ENCODE measurements at regions not wholly inside any gene's neighbourhood (a gene's known extent, or its start where the extent isn't known, plus 50 kb on each side); places are given as distances from the start of the nearest gene placed in this dataset.

DNA sequence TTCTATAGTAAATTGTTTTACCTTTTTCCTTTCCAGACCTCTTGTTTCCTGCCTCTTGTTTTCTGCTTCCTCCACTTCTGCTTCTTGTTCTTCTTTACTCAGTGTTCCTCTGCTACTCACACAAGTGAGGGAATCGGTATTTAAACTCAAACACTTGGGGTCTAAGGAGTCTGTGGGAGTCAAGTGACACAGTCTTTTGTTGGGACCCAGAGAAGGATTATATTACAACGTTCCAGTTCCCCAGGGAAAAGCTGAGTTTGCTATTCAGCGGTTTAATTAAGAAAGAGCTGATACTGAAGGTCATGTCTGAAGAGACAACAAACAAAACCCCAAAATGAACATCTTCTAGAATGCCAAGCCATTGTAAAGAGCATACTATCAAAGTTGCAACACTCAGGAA lies 107.8 kb upstream of the CITED2 start:
- no peaks in the 10 kb centered on the region for H3K9me3 Mint-ChIP-seq (ENCODE audit: unreplicated experiment)
- H3K4me3 Mint-ChIP-seq (ENCODE audit: unreplicated experiment) = no peak overlapping the region
- no peak for DNase-seq
- TF ChIP-seq, protein P1, sequence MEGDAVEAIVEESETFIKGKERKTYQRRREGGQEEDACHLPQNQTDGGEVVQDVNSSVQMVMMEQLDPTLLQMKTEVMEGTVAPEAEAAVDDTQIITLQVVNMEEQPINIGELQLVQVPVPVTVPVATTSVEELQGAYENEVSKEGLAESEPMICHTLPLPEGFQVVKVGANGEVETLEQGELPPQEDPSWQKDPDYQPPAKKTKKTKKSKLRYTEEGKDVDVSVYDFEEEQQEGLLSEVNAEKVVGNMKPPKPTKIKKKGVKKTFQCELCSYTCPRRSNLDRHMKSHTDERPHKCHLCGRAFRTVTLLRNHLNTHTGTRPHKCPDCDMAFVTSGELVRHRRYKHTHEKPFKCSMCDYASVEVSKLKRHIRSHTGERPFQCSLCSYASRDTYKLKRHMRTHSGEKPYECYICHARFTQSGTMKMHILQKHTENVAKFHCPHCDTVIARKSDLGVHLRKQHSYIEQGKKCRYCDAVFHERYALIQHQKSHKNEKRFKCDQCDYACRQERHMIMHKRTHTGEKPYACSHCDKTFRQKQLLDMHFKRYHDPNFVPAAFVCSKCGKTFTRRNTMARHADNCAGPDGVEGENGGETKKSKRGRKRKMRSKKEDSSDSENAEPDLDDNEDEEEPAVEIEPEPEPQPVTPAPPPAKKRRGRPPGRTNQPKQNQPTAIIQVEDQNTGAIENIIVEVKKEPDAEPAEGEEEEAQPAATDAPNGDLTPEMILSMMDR (IDR thresholded peaks at IDR 0.05; ENCODE audit: partially characterized antibody, unreplicated experiment) = no peak
- H3K4me1 Mint-ChIP-seq (ENCODE audit: low read depth, unreplicated experiment) = peaks cover 14% of the 10 kb centered on the region
- no peaks in the 10 kb centered on the region for H3K36me3 Mint-ChIP-seq (ENCODE audit: unreplicated experiment)
- peak overlapping the region; percentile 7 for H3K27ac Mint-ChIP-seq (ENCODE audit: unreplicated experiment)
- H3K27me3 Mint-ChIP-seq (ENCODE audit: unreplicated experiment) = peaks cover 2% of the 10 kb centered on the region

DNA sequence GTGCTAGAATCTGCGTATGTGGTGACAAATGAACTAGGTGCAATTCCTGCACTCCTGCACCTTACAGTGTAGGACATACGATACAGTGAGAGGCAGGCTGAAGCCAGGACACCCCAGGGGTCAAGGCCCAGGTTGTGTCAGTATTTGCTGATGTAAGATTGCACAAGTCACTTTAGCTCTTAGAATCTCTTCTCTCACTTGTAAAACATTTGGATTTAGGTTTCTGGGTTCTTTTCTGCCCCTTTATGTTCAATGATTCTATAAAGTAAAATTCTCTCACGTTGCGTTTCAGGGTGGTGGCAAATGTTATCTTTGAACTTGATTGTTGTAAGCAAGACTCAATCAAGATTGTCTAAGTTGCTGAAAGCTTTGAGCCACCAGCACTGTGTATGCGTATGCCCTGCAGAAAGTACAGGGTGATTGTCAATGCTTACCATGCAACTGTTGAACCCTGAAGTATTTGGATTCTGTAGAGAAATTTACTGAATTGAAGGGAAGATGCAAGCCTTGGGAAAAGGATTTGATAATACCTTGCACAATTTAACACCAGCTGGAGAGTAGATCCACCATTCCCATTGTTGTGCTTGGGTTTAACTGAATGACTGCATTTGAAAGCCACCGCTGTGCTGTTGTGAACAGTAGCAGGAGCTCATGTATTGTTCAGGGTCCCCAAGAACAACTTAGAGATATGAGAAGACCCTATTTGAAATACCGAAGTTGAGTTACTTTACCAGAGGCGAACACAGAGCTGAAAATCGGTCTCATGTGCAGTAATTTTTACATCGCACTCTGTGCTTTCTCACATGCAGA lies 106.1 kb upstream of the CITED2 start:
- peaks cover 2% of the 10 kb centered on the region for H3K27me3 Mint-ChIP-seq (ENCODE audit: unreplicated experiment)
- H3K36me3 Mint-ChIP-seq (ENCODE audit: unreplicated experiment) = no peaks in the 10 kb centered on the region
- peaks cover 21% of the 10 kb centered on the region for H3K4me1 Mint-ChIP-seq (ENCODE audit: low read depth, unreplicated experiment)
- no peaks in the 10 kb centered on the region for H3K9me3 Mint-ChIP-seq (ENCODE audit: unreplicated experiment)
- DNase-seq = no peak
- no peak overlapping the region for H3K27ac Mint-ChIP-seq (ENCODE audit: unreplicated experiment)
- H3K4me3 Mint-ChIP-seq (ENCODE audit: unreplicated experiment) = no peak overlapping the region
- TF ChIP-seq, protein P1 (IDR thresholded peaks at IDR 0.05; ENCODE audit: partially characterized antibody, unreplicated experiment) = no peak

DNA sequence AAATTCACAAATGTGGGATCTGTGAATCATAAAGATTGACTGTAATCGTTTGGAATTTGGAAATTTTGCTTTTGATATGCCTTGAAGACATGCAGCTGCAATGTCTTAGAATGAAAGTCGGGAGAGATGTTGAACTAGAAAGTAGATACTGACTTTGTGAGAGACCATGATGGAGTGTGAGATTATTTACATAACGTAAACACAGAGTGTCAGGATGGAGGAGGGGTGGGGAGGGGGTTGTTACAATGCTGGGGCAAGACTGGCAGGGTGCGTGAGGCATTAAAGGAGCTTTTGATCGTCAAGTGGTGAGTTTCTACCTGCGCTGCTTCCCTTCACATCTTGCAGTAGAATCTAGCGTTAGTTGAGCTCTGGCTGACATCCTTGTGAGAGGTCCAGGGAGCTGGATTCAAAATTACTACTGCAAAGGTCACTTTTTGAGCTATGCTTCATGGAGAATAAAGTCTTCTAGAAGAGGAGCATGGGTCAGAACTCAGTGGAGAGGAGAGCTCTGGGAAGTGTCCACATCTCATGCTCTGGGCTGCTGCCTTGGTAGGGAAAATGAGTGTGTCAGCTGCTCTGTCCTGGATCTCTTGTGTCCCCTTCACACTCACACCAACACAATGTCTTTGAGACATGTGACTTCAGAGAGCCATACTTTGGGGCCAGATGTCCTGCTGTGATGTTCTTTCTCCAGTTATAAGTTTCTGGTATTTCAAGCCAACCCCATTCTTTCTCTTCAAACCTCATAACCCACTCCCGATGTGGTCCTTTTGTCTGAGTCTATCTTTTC lies 105.2 kb upstream of the CITED2 start:
- peaks cover 5% of the 10 kb centered on the region for H3K27me3 Mint-ChIP-seq (ENCODE audit: unreplicated experiment)
- H3K9me3 Mint-ChIP-seq (ENCODE audit: unreplicated experiment) = no peaks in the 10 kb centered on the region
- no peaks in the 10 kb centered on the region for H3K36me3 Mint-ChIP-seq (ENCODE audit: unreplicated experiment)
- DNase-seq = no peak
- TF ChIP-seq, protein P1 (IDR thresholded peaks at IDR 0.05; ENCODE audit: partially characterized antibody, unreplicated experiment) = no peak
- H3K4me3 Mint-ChIP-seq (ENCODE audit: unreplicated experiment) = no peak overlapping the region
- peaks cover 29% of the 10 kb centered on the region for H3K4me1 Mint-ChIP-seq (ENCODE audit: low read depth, unreplicated experiment)
- H3K27ac Mint-ChIP-seq (ENCODE audit: unreplicated experiment) = no peak overlapping the region

DNA sequence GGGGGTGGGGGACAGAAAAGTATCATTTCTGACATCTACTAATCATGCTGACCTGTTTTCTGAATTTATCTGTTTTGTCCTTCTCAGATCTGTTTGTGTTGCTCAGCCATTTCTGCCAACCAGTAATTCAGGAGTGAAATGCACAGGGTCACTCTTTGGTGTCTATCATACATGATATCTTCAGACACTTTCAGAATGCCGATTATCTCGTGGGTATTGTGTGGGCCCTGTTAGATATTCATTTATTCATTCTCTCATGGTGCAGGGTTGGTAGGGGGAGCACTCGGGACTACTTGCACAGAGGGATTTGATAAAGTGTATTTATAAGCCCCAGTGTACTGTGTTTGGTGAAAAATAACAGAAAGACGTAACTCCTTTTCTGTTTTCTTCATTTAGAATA lies 101.2 kb upstream of the CITED2 start:
- DNase-seq = no peak
- Mint-ChIP-seq H3K27ac (ENCODE audit: unreplicated experiment) (peak overlapping the region; percentile 93), H3K4me1 (ENCODE audit: low read depth, unreplicated experiment) (peaks cover 31% of the 10 kb centered on the region), H3K9me3 (ENCODE audit: unreplicated experiment) (no peaks in the 10 kb centered on the region), H3K36me3 (ENCODE audit: unreplicated experiment) (no peaks in the 10 kb centered on the region), H3K27me3 (ENCODE audit: unreplicated experiment) (peaks cover 4% of the 10 kb centered on the region), H3K4me3 (ENCODE audit: unreplicated experiment) (peak overlapping the region; percentile 48)
- TF ChIP-seq, protein P1 (IDR thresholded peaks at IDR 0.05; ENCODE audit: partially characterized antibody, unreplicated experiment) = no peak

DNA sequence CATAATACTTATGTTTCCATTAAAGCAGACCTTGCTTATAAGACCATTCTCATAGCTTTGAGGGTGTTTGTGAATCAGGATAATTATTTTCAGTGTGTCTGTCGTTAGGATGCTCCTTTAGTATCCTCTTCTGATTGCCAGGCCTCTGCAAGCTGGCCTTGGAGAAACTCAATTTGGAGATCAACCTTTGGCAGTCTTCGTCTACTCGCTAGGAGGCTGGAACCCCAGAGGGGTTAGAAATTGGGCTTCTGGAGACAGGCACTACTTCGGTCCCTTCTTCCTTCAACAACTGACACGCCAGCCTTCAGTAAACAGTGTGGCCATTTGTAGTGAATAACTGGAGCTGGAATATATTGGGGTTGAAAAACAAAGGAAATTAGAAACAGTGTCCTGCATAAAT lies 100.8 kb upstream of the CITED2 start:
- H3K27ac Mint-ChIP-seq (ENCODE audit: unreplicated experiment) = peak overlapping the region; percentile 93
- TF ChIP-seq, protein P1 (IDR thresholded peaks at IDR 0.05; ENCODE audit: partially characterized antibody, unreplicated experiment) = no peak
- peaks cover 31% of the 10 kb centered on the region for H3K4me1 Mint-ChIP-seq (ENCODE audit: low read depth, unreplicated experiment)
- peak overlapping the region; percentile 48 for H3K4me3 Mint-ChIP-seq (ENCODE audit: unreplicated experiment)
- no peaks in the 10 kb centered on the region for H3K36me3 Mint-ChIP-seq (ENCODE audit: unreplicated experiment)
- no peak for DNase-seq
- peaks cover 4% of the 10 kb centered on the region for H3K27me3 Mint-ChIP-seq (ENCODE audit: unreplicated experiment)
- H3K9me3 Mint-ChIP-seq (ENCODE audit: unreplicated experiment) = no peaks in the 10 kb centered on the region

All from glutamatergic neuron (in vitro differentiated cells).